HepG2 (cell line): ENCODE measurements at regions not wholly inside any gene's neighbourhood (a gene's known extent, or its start where the extent isn't known, plus 50 kb on each side); places are given as distances from the start of the nearest gene placed in this dataset.

Experiments used
- ATAC-seq: fragments of 200-7000 bp; cut with Tn5 transposase; 3 replicates; pipeline ENCODE4 v1.9.1; 2020; ENCODE audit warnings: mild to moderate bottlenecking, moderate library complexity
- BruUV-seq: library from RNA; stranded (reverse); fragments of 400-500 nt; replicated peaks from 2 replicates; lab custom pipeline; 2021; lab: Mats Ljungman, UMichigan
- CTCF ChIA-PET: fragments of 300-600 bp; formaldehyde crosslinking; extraction: SDS; loops from one replicate; lab custom pipeline; 2021; ENCODE audit warnings: low total read pairs, inconsistent platforms, low intra/inter-chr PET ratio; lab: Yijun Ruan, JAX
- POLR2A ChIA-PET: fragments of 350-600 bp; sonication (Branson Sonifier 250); formaldehyde crosslinking; loops from one replicate; lab custom pipeline; 2020; ENCODE audit warnings: antibody characterized with exemption, inconsistent platforms; lab: Yijun Ruan, JAX
- DNase-seq: peaks from one replicate; pipeline ENCODE4 v3.0.0-alpha.2; 2015; ENCODE audit warnings: low spot score
- FAIRE-seq: peaks from 3 replicates; lab custom pipeline; 2011; peaks lifted over from hg19 to GRCh38; lab: Jason Lieb, UNC
- H2AFZ ChIP-seq: one replicate; pipeline ENCODE4 v1.6.1; 2011; ENCODE audit warnings: low read length, inconsistent platforms
- H3K27ac ChIP-seq: fragments of 300-600 bp; 3 replicates; pipeline ENCODE4 v1.8.0; 2011; ENCODE audit warnings: mixed run types, mild to moderate bottlenecking, mixed read lengths, low read length, inconsistent platforms; ENCODE audit not compliant: insufficient read depth; ENCODE audit errors: extremely low read length
- H3K27me3 ChIP-seq, 2 experiments: fragments of 200-600 bp in 1 of 2; 2 replicates in 1 of 2; 3 replicates in 1 of 2; pipeline versions ENCODE4 v1.6.0 to v1.8.0; 2011; ENCODE audit warnings: low read length in 2 of 2, mild to moderate bottlenecking in 2 of 2, moderate library complexity in 2 of 2, inconsistent platforms in 1 of 2; ENCODE audit not compliant: insufficient read depth in 2 of 2, control insufficient read depth in 1 of 2
- H3K36me3 ChIP-seq, 2 experiments: fragments of 200-600 bp in 1 of 2; replicated peaks in 1 of 2; 2 replicates in 1 of 2; 3 replicates in 1 of 2; pipeline versions ENCODE4 v1.5.1 to v1.8.0; 2011; ENCODE audit warnings: low read length in 2 of 2, inconsistent platforms in 1 of 2; ENCODE audit not compliant: insufficient read depth in 2 of 2, control insufficient read depth in 1 of 2
- H3K4me1 ChIP-seq: 2 replicates; pipeline ENCODE4 v1.5.1; 2012; ENCODE audit warnings: low read length, inconsistent platforms; ENCODE audit not compliant: insufficient read depth
- H3K4me2 ChIP-seq: 2 replicates; pipeline ENCODE4 v1.6.0; 2011; ENCODE audit warnings: low read depth, low read length, inconsistent platforms
- H3K4me3 ChIP-seq, 3 experiments: fragments of 200-600 bp in 1 of 3; sonication (generic), shearing (Covaris generic) in 1 of 3; replicated peaks in 1 of 3; 2 replicates each; pipeline ENCODE4 v1.5.1; 2011 to 2016; ENCODE audit warnings: low read length in 3 of 3, inconsistent platforms in 2 of 3, low read depth in 2 of 3, mild to moderate bottlenecking in 2 of 3, control low read depth in 1 of 3, mixed read lengths in 1 of 3; ENCODE audit not compliant: insufficient read depth in 1 of 3
- H3K79me2 ChIP-seq: one replicate; pipeline ENCODE4 v1.6.1; 2011; ENCODE audit warnings: low read length, inconsistent platforms; ENCODE audit not compliant: insufficient read depth
- H3K9ac ChIP-seq: 2 replicates; pipeline ENCODE4 v1.6.0; 2011; ENCODE audit warnings: mild to moderate bottlenecking, low read depth, low read length, inconsistent platforms; ENCODE audit not compliant: insufficient read depth
- H3K9me3 ChIP-seq: 2 replicates; pipeline ENCODE4 v1.5.1; 2012; ENCODE audit warnings: mild to moderate bottlenecking, low read length
- H4K20me1 ChIP-seq: 2 replicates; pipeline ENCODE4 v1.6.0; 2011; ENCODE audit warnings: inconsistent platforms, mild to moderate bottlenecking, low read length, moderate library complexity; ENCODE audit not compliant: insufficient read depth
- ARID2 ChIP-seq: sonication (generic); formaldehyde crosslinking; IDR thresholded peaks from 2 replicates; pipeline ENCODE4 v1.8.1; 2022; ENCODE audit warnings: mild to moderate bottlenecking, missing genetic modification reagents, borderline replicate concordance
- ARID5B ChIP-seq: IDR thresholded peaks from 2 replicates; pipeline ENCODE4 v1.4.0; 2020; ENCODE audit warnings: mild to moderate bottlenecking, missing genetic modification reagents
- CENPT ChIP-seq: sonication (generic); formaldehyde crosslinking; IDR thresholded peaks from 2 replicates; pipeline ENCODE4 v1.8.0; 2022; ENCODE audit warnings: low read depth, mild to moderate bottlenecking, moderate library complexity, missing genetic modification reagents
- DNMT1 ChIP-seq: sonication (generic); formaldehyde crosslinking; IDR thresholded peaks from 2 replicates; pipeline ENCODE4 v1.5.1; 2020; ENCODE audit warnings: mild to moderate bottlenecking, missing genetic modification reagents
- EZH2 ChIP-seq: conservative IDR thresholded peaks from 2 replicates; pipeline ENCODE4 v1.6.1; 2012; ENCODE audit warnings: mild to moderate bottlenecking, low read depth, low read length, moderate library complexity
- GFI1 ChIP-seq: sonication (generic); formaldehyde crosslinking; IDR thresholded peaks from 2 replicates; pipeline ENCODE4 v1.5.0; 2020; ENCODE audit warnings: missing genetic modification reagents, mild to moderate bottlenecking, borderline replicate concordance
- GLMP ChIP-seq: sonication (generic); formaldehyde crosslinking; IDR thresholded peaks from 2 replicates; pipeline ENCODE4 v1.9.0; 2021; ENCODE audit warnings: missing genetic modification reagents, mild to moderate bottlenecking, borderline replicate concordance
- IRF9 ChIP-seq: sonication (generic); formaldehyde crosslinking; IDR thresholded peaks from 2 replicates; pipeline ENCODE4 v1.8.0; 2022; ENCODE audit warnings: missing genetic modification reagents, mild to moderate bottlenecking, borderline replicate concordance
- NFE2 ChIP-seq: sonication (generic); formaldehyde crosslinking; IDR thresholded peaks from 2 replicates; pipeline ENCODE4 v1.4.0; 2020; ENCODE audit warnings: missing genetic modification reagents
- PLRG1 ChIP-seq: fragments of 450-650 bp; conservative IDR thresholded peaks from 2 replicates; pipeline ENCODE4 v1.6.1; 2016
- SNAPC5 ChIP-seq: sonication (generic); formaldehyde crosslinking; IDR thresholded peaks from 2 replicates; pipeline ENCODE4 v1.8.1; 2023; ENCODE audit warnings: mild to moderate bottlenecking, missing genetic modification reagents, borderline replicate concordance
- TARDBP ChIP-seq: sonication (generic); formaldehyde crosslinking; IDR thresholded peaks from 2 replicates; pipeline ENCODE4 v1.8.0; 2022; ENCODE audit warnings: mild to moderate bottlenecking, missing genetic modification reagents
- ZFAT ChIP-seq: sonication (generic); formaldehyde crosslinking; conservative IDR thresholded peaks from 2 replicates; pipeline ENCODE4 v1.8.1; 2023; ENCODE audit warnings: missing genetic modification reagents, inconsistent platforms
- ZNF446 ChIP-seq: sonication (generic); formaldehyde crosslinking; IDR thresholded peaks from 2 replicates; pipeline ENCODE4 v1.5.0; 2020; ENCODE audit warnings: mild to moderate bottlenecking, missing genetic modification reagents
- ZNF567 ChIP-seq: sonication (generic); formaldehyde crosslinking; IDR thresholded peaks from 2 replicates; pipeline ENCODE4 v1.8.1; 2023; ENCODE audit warnings: mild to moderate bottlenecking, missing genetic modification reagents, borderline replicate concordance
- WGBS: methylation state at CpG from one replicate; pipeline ENCODE4 v1.1.6; 2017; ENCODE audit warnings: low lambda C conversion rate; 5-methylcytosine and 5-hydroxymethylcytosine counted together
- in situ Hi-C: cut with HindIII; loops from 2 replicates; pipeline ENCODE4 v1.10.0; 2017; ENCODE audit warnings: low pct_unique_long_range_greater_than_20kb; ENCODE audit not compliant: extremely low pct_ligation_motif_present
- intact Hi-C: fragments of 100-400 bp; cut with micrococcal nuclease; formaldehyde crosslinking; loops from one replicate; pipeline ENCODE4 v1.10.0; 2022; ENCODE audit not compliant: unreplicated experiment

- WGBS: 90% methylated on average over 1 of the region's 1 CpG
- intact Hi-C loops: no loop called here
- CTCF ChIA-PET: no interaction called here
Observed at GRCh38 chr15:37209041-37209363, 108.7 kb upstream of the MEIS2 start.

More at GRCh38 chr15:37209041-37209363, 108.7 kb upstream of the MEIS2 start:
- POLR2A ChIA-PET: no interaction called here
- H3K9me3 ChIP-seq: no peaks in the 10 kb centered on the region
- H4K20me1 ChIP-seq: no peaks in the 10 kb centered on the region
- no peak overlapping the region for H3K27ac ChIP-seq
- BruUV-seq: no TSS peak
- H3K36me3 ChIP-seq: no peaks in the 10 kb centered on the region
- H3K4me2 ChIP-seq: no peak overlapping the region
- no peaks in the 10 kb centered on the region for H3K79me2 ChIP-seq
- H3K4me1 ChIP-seq: peaks cover 11% of the 10 kb centered on the region
- in situ Hi-C loops: no loop called here
- no peaks in the 10 kb centered on the region; a peak in 1 of 5 replicates for H3K27me3 ChIP-seq
- ATAC-seq (no peak), DNase-seq (no peak), FAIRE-seq (no peak)
- no peak overlapping the region for H2AFZ ChIP-seq
- TF ChIP-seq DNMT1 (CRISPR knock-in tag) (no peak), ZNF567 (CRISPR knock-in tag) (no peak), IRF9 (CRISPR knock-in tag) (no peak), ARID5B (CRISPR knock-in tag) (no peak), SNAPC5 (no peak), ARID2 (CRISPR knock-in tag) (no peak), TARDBP (CRISPR knock-in tag) (no peak), GFI1 (no peak), ZFAT (CRISPR knock-in tag) (no peak), ZNF446 (CRISPR knock-in tag) (no peak), CENPT (CRISPR knock-in tag) (no peak), GLMP (CRISPR knock-in tag) (no peak), EZH2 (no peak), NFE2 (CRISPR knock-in tag) (no peak), PLRG1 (no peak)
- H3K9ac ChIP-seq: no peak overlapping the region
- no peak overlapping the region for H3K4me3 ChIP-seq
